ENCODE measurements at regions not wholly inside any gene's neighbourhood (a gene's known extent, or its start where the extent isn't known, plus 50 kb on each side); places are given as distances from the start of the nearest gene placed in this dataset.

- TF ChIP-seq ZFX (IDR thresholded peaks at IDR 0.05; ENCODE audit: borderline replicate concordance) (no peak), CTCF (IDR thresholded peaks at IDR 0.05) (no peak)
- no peak overlapping the region for H3K27ac ChIP-seq
Observed at GRCh38 chr14:30230719-30231118, 303.1 kb upstream of the PRKD1 start.

DNA sequence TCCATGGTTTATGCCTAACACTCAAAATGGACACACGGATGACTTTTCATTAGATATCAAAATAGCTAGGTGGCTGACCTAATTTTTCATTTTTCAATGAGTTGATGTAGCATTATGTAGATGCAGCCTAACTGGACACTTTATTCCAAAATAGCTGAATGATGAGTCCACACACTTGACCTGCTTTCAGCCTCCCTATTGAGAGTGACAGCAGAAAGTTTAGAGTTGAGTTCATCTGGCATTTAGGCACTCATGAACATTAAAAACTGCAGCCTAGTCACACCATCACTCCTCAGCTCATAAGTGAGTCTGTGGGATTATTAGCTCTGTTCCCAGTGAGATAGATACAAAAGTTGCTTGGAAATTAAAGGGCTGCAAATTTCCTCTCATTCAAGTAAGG, 307.3 kb upstream of the PRKD1 start:
- TF ChIP-seq ZFX (IDR thresholded peaks at IDR 0.05; ENCODE audit: borderline replicate concordance) (no peak), CTCF (IDR thresholded peaks at IDR 0.05) (no peak)
- no peak overlapping the region for H3K27ac ChIP-seq

DNA sequence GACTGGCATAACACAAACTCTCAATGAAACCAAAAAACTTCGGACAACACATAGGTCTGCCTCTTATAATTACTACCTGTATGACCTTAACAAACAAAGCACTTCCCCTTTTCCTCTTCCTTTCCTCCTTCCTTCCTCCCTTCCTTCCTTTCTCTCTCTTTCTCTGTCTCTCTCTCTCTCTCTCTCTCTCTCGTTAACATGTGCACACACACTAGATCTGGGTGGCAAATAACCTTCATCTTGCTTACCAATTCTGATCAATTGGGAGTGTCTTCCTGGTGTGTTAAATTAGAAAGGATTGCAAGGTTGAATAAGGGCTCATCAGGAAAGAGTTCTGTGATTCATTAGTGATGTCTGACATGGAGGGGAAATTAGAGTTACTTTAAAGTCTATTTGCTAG, 307.8 kb upstream of the PRKD1 start:
- TF ChIP-seq ZFX (IDR thresholded peaks at IDR 0.05; ENCODE audit: borderline replicate concordance), result no peak
- TF ChIP-seq CTCF (IDR thresholded peaks at IDR 0.05), result no peak
- no peak overlapping the region for H3K27ac ChIP-seq

DNA sequence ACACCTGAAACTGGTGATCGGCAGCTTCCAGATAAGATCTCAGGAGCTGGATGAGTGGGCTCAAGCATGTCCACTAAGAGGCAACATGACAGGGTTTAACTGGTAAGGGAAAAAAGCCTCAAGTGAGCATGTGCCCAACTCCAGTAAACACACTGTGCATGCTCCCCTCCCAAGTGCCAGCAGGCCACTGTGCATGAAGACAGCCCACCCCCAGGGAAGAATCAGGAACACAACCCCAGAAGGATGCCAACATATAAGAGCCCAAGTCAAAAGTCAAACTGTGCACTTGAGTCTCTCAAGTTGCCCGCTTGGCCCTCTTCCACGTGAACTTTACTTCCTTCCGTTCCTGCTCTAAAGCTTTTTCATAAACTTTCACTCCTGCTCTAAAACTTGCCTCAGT, 311.3 kb upstream of the PRKD1 start:
- H3K27ac ChIP-seq, result no peak overlapping the region
- TF ChIP-seq CTCF (IDR thresholded peaks at IDR 0.05) (no peak), ZFX (IDR thresholded peaks at IDR 0.05; ENCODE audit: borderline replicate concordance) (no peak)

- TF ChIP-seq CTCF (IDR thresholded peaks at IDR 0.05), result no peak
- TF ChIP-seq ZFX (IDR thresholded peaks at IDR 0.05; ENCODE audit: borderline replicate concordance), result no peak
- no peak overlapping the region for H3K27ac ChIP-seq
Observed at GRCh38 chr14:30240018-30240417, 312.4 kb upstream of the PRKD1 start.

- TF ChIP-seq ZFX (IDR thresholded peaks at IDR 0.05; ENCODE audit: borderline replicate concordance) (no peak), CTCF (IDR thresholded peaks at IDR 0.05) (no peak)
- H3K27ac ChIP-seq, result no peak overlapping the region
Observed at GRCh38 chr14:30240685-30241084, 313.0 kb upstream of the PRKD1 start.

GRCh38 chr14:30242744-30243143, 315.1 kb upstream of the PRKD1 start:
- H3K27ac ChIP-seq, result no peak overlapping the region
- TF ChIP-seq ZFX (IDR thresholded peaks at IDR 0.05; ENCODE audit: borderline replicate concordance) (no peak), CTCF (IDR thresholded peaks at IDR 0.05) (no peak)
